NCI-H1694 treated with DMSO at 0.1 percent for 48 hours (cell line): ENCODE measurements at regions not wholly inside any gene's neighbourhood (a gene's known extent, or its start where the extent isn't known, plus 50 kb on each side); places are given as distances from the start of the nearest gene placed in this dataset.

Source experiments
- DNase-seq: peaks from one replicate; lab custom pipeline; 2025; lab: John Stamatoyannopoulos, UW

DNA sequence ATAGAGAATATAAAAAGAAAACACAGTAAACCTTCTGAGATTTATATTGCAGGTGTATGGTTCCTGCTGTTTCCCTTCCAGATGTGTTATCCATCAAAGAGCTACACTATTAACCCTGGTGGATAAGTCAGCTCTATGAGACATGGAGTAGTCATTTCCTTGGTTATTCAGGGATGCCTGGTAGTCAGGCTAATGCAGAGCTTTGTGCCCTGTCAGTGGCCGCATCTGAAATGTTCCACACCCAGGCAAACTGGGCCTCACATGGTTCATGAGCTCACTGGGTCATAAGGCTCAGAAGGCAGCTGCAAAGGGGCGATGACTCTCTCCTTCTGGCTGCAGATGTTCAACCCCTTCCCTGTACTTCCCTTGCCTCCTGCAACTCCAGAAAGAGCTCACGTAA lies 473.6 kb downstream of the EPHA7 start:
- no peak for DNase-seq

GRCh38 chr6:92944132-92944531 lies 475.2 kb downstream of the EPHA7 start:
- DNase-seq = no peak

GRCh38 chr6:92942549-92942948 lies 476.8 kb downstream of the EPHA7 start:
- DNase-seq = no peak

DNA sequence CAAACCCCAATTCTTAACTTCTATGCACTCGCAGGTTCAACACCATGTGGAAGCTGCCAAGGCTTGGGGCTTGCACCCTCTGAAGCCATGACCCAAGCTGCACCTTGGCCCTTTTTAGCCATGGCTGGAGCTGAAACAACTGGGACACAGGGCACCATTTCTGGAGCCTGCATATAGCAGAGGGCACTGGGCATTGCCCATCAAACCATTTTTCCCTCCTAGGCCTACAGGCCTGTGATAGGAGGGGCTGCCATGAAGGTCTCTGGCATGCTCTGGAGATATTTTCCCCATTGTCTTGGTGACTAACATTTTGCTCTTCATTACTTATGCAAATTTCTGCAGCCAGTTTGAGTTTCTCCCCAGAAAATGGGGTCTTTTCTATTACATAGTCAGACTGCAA lies 484.7 kb downstream of the EPHA7 start:
- DNase-seq = no peak

- no peak for DNase-seq
Observed at GRCh38 chr6:92930171-92930570, 489.2 kb downstream of the EPHA7 start.

GRCh38 chr6:92922216-92922806 lies 497.0 kb downstream of the EPHA7 start:
- DNase-seq = no peak

DNA sequence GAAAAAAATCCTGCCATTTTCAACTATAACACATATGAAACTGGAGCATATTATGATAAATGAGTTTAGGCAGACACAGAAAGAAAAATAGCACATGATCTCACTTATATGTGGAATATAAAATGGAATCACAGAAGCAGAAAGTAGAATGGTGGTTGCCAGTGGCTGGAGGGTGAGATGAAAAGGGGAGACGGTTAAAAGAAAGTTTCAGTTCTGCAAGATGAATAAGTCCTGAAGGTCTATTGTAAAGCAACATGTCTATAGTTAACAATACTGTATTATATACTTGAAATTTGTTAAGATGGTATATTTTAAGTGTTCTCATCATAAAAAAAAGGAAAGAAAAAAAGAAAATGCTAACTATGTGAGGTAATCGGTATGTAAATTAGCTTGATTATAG lies 503.9 kb downstream of the EPHA7 start:
- DNase-seq = no peak

GRCh38 chr6:92911301-92911700 lies 508.1 kb downstream of the EPHA7 start:
- DNase-seq = no peak

- no peak for DNase-seq
Observed at GRCh38 chr6:92910646-92911045, 508.7 kb downstream of the EPHA7 start.

GRCh38 chr6:92906385-92906784 lies 513.0 kb downstream of the EPHA7 start:
- DNase-seq = no peak

- DNase-seq = no peak
Observed at GRCh38 chr6:92893741-92894140, 525.6 kb downstream of the EPHA7 start.

GRCh38 chr6:92892626-92893170 lies 526.7 kb downstream of the EPHA7 start:
- DNase-seq = no peak

GRCh38 chr6:92888316-92888715 lies 531.0 kb downstream of the EPHA7 start:
- no peak for DNase-seq

- DNase-seq = no peak
Observed at GRCh38 chr6:92887871-92888270, 531.5 kb downstream of the EPHA7 start.

GRCh38 chr6:92879526-92879925 lies 539.8 kb downstream of the EPHA7 start:
- DNase-seq = no peak

DNA sequence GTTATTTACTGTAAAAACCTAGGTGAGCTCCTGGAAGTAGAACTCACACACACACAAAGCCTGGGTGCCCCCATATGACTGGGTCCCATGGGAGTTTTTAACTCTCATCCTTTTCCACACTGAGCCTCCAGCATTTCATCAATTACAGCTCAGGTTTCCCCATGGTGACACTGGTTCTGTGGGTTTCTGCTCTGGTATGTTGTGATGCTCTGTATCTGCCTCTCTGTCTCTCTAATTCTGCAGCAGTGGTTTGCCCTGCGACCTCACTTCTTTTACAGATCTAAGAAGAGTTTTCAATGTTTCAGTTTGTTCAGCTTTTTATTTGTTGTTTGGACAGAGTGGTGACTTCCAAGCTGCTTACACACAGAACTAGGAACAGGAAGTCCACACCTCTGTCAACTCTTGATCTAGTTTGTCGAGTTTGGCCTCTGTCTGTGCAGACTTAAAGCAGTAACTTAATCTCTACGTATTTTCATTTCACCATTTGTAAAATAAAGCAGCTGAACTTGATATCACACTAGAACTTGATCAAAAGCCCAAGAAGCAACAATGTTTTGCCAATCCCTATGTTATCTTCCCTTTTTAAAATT lies 554.3 kb downstream of the EPHA7 start:
- DNase-seq = no peak

GRCh38 chr6:92849636-92850035 lies 569.7 kb downstream of the EPHA7 start:
- DNase-seq = no peak

DNA sequence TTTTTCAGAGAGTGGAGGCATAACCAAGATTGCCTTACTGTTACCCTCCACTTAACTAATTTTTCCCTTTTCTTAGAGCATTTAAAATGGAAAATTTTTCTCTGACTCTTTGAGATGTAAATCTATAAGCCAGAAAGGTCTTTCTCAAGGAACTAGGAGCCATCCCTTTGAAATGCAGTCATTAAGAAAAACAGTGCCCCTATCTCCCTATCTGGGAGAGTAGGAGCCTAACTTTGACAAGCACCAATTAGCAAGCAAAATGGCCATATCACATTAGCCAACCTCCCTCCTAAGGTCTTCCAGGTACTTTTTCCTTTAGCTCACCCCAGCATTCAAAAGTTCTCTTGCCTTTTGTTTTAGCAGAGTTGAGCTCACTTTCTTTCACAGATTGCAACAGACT lies 570.5 kb downstream of the EPHA7 start:
- DNase-seq = no peak

DNA sequence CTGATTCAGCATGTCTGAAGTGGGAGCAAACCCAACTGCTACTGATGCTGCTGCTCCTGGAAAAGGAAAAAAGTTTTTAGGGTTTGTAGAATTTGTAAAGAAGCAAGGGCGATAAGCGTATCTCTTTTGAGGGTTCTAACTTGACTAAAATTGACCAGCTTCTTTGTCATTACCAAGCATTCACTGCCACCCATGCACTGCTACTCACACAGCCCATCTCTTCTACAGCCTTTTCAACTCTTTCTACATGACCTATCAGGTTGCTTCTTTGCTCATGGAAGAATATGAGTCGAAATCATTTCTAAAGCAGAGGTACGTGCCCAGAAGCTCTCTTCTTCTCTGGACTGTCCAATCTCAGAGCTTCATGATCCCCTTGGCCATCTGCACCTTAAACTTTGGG lies 570.9 kb downstream of the EPHA7 start:
- DNase-seq = no peak

GRCh38 chr6:92847988-92848387 lies 571.4 kb downstream of the EPHA7 start:
- no peak for DNase-seq

DNA sequence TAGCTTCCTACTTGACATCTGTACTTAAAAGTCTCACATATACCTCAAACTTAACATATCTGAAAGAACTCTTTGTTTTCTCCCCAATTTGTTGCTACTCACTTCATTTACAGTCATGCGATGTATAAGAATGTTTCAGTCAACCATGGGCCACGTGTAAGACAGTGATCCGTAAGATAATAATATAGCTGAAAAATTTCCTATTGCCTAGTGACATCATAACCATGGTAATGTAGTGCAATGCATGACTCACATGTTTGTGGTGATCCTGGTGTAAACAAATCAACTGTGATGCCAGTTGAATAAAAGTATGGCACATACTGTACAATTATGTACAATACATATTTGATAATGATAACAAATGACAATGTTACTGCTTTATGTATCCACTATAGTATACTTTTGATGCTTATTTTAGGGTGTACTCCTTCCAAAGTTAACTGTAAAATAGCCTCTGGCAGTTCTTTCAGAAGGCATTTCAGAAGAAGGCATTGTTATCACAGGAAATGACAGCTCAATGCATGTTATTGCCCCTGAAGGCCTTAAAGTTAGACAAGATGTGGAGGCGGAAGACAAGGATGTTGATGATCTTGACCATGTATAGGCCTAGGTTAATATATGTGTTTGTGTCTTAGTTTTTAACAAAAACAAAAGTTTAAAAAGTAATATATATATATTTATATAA lies 579.0 kb downstream of the EPHA7 start:
- no peak for DNase-seq

- DNase-seq = no peak
Observed at GRCh38 chr6:92828788-92829187, 590.6 kb downstream of the EPHA7 start.

DNA sequence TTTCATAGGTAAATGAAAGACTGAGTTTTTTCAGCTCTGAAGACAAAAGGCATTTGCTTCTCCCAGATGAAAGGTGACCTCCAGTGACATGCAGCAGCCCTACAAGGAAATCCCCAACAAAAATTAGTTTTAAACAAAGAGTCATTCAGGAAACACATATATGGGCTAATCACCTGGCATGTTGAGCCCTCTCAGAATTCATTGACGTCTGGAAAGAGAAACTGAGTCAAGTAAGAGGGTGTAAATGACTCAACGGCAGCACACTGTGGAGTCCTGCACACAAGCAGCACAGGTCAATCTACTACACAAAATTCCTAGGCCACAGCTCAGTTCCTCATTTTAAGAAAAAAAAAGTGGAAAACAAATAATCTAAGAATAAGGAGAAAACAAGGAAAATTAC lies 592.3 kb downstream of the EPHA7 start:
- DNase-seq = no peak
